ENCODE measurements at regions not wholly inside any gene's neighbourhood (a gene's known extent, or its start where the extent isn't known, plus 50 kb on each side); places are given as distances from the start of the nearest gene placed in this dataset.
"Not testable (repeated sequence)": the region's sequence is repeated elsewhere in the genome, so short reads cannot be mapped to it uniquely, and the experiment has no call there.

DNA sequence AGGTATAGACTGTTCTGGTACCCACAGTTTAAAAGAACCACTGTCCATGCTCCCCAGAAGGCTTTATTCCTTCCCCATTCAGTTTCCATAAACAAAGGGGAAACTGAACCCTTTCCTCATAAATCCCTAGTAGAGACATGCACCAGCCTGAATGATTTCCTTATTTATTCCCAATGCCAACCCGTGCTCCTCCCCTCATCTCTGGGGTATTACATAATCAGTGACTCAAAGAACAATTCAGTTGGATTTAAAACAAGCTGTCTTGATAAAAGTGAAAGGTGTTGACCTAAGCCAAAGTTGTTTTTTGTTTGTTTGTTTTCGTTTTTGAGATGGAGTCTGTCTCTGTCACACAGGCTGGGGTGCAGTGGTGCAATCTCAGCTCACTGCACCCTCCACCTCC, 418.5 kb upstream of the CNTNAP5 start:
- DNase-seq, result no peak

DNA sequence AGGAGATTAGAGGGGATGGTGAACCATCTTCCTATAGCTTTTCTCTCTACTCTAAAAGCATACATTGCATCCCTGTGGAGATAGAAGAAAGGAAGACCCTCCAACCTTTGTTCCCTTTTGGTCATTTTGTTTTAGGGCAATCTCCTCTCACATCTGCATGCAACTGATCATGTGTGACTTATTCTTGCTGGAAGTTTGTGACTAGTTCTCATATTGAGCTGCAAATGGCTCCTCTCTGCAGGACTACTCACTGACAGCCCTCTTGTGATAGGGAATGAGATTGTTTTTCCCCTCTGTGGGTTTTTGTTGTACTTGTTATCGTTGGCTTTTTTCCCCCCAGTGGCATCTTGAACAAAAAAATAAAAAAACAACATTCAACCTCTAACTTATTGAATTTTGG, 416.0 kb upstream of the CNTNAP5 start:
- no peak for DNase-seq

DNA sequence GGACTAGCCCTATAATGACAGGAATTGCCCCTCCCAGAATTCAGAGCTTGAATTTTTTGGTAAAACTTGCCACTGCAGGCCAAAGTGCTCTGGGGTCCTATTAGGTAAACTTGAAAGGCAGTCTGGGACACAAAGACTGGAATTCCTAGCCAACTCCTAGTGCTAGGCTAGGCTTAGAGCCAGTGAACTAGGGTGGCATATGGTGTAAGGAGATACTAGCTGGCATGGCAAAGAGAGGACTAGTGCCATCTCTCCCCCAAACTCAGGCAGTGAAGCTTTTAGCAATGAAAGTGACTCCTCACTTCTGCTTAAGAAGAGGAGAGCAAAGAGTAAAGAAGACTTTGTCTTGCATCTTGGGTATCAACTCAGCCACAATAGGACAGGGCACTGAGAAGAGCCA, 410.5 kb upstream of the CNTNAP5 start:
- DNase-seq, result no peak

DNA sequence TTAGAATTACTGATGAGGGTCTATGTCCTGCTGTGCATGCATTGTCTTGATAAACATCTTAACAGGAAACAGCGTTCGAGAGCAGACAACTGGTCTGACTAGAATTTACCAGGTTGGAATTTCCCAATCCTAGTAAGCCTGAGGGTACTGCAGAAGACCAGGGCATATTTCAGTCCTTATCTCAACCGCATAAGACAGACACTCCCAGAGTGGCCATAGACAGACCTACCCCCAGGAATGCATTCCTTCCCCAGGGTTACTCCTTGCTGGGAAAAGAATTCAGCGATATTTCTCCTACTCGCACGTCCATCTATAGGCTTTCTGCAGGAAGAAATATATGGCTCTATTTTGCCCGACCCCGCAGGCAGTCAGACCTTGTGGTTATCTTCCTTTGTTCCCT, 406.4 kb upstream of the CNTNAP5 start:
- not testable (repeated sequence) for DNase-seq

DNA sequence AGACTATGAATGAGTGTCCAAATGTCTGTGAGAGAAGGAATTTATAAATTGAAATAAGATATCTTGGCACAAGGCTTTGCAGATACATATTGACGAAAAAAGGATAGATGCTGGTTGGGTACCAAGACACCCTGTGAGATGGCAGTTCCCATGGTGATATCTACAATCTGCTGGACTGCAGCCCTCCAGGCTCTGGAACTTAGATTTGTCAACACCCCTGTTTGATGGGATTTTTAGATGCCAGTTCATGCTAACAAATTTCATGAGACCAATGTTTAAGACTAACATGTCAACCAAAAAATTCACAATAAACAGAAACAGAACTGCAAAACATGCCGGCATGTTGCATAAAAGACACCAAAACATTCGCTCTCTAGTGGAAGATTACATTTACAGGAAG, 400.3 kb upstream of the CNTNAP5 start:
- no peak for DNase-seq

DNA sequence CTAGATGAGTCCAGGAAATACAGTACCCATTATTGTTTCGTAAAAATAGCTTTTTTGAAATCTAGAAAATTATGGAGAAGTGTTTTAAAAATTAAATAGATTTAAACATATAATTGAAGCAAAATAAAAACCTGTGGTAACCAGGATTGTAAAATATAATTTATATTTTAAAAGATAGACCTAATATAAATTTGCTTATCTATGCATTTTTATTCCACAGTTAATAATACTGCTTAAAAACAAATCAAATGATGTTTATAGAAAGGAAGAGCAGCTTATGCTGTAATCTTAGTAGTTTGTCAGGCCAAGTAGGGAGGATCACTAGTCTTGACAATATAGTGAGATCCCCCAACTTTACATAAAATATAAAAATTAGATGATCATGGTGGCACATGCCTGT, 388.9 kb upstream of the CNTNAP5 start:
- DNase-seq, result no peak

DNA sequence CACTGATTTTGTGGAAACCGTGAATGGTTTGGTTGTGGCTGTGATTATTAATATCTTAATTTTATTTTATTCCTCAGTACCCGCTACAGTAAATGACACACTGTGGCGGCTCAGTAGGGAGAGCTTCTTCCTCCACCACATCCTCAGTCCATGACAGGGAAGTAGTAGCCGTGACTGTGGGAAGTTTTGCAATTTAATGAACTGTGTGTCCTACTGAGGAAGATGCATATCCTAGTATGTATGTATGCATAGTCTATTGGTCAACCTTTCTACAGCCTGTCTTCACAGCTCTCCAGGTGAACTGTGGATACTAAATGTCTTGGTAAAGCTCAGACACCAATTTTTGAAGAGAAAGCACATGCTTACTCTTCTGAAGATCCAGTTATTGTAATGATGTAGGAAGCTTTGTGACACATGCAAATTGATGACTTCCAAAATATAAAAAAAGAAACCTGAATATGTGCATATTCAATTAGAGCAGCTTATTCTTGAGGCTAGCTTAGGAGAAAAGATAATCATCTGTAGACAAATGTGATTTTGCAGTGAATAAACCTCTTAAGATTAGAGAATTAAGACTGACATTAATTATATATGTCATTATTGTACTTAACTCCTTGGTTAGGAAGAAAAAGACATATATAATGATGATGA, 384.3 kb upstream of the CNTNAP5 start:
- no peak for DNase-seq

DNA sequence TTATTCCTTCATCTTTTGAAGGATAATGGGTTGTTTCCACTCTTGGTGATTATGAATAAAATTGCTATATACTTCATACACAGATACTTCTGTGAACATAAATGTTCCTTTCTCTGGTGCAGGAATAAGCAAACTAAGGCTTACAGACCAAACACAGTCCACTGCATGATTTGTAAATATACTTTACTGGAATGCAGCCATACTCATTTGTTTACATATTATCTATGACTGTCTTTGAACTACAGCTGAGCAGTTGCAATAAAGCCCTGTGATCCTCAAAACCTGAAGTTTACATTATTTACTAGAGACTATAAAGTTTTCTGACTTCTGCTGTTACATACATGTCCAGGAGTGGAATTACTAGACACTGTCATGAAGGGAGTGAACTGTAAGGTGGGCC, 381.0 kb upstream of the CNTNAP5 start:
- no peak for DNase-seq

DNA sequence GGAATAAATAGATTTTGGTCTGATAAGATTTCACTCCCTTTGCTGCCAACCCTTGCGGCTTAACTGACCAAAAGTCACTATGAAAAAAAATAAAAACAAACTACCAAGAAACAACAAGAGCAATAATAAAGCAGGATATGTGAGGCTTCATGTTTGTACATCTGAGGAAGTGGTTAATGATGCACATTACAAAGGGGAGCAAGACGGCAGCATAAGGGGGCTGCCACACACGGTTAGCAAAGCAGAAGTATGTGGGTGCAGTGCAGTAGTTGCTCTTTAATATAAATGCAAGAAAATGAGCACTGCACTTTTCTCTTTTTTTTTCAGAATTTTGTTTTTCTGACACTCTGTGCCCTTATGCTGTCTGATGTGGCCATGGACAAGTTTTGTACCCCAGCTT, 377.1 kb upstream of the CNTNAP5 start:
- DNase-seq, result no peak

DNA sequence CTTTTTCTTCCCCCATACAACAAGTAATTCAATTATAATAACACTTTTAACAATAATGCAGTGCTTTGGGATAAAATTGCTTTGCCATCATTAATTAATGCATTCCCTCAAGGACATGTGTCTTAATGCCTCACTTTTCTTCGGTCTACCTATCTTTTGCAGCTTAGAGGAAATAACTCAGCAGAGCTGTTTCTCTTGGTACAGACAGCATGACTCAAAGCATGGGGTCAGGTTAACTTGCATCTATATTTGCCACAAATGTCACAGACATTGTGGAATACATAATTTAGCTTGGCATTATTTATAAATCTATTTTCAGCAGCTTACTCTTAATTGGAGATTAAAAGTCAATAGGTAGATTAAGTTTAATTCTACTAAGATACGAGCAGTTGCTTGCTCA, 376.1 kb upstream of the CNTNAP5 start:
- no peak for DNase-seq

DNA sequence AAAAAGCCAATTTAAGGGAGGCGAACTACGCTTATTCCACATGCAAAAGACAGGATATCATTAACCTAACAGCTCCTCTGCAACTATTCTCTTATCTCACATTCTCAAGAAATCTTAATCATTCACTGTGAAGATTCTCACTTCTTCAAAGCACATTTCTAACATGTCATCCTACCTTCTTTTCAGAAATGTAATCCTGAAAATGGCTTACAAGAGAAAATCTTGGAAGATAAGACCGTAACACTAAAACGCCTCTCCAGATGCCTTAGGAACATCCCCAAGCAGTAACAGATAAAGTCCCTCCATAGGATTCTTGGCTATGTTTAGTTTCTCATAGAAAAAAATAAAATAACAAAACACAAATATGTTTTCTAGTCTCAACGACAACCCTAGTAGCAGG, 373.9 kb upstream of the CNTNAP5 start:
- no peak for DNase-seq

DNA sequence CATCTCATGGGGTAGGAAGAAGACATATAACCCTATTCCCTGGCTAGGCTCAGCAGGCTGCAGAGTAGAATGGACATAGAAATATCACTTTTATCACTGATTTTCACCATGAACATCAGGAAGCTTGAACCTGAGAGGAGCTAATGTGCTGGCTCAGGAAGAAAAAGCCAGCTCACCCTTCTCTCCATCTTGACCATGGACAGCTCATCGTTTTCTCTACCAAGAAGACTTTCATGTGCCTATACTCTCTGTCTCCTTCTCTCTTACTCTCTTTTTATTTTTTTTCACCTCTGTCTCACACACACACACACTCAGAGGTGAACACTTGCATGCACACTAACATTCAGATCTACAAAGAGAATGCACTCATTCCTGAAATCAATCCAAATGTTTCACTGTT, 372.8 kb upstream of the CNTNAP5 start:
- DNase-seq, result no peak

DNA sequence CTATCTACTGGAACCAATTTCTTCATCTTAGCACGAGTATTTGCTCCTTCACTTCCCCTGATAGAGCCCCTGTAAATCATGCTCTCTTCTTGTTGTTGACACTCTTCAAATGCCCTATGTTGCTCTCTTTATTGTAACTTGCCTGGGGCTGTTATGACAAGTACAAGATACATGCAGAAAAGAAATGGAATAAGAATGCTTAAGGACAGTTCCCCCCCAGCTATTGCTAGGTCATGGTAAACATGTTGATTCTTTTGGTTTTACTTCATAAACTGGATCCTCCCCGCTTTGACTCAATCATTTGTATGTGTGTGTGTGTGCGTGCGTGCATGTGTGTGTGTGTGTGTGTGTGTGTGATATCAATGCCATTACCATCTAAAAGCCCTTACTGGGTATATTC, 368.5 kb upstream of the CNTNAP5 start:
- no peak for DNase-seq

DNA sequence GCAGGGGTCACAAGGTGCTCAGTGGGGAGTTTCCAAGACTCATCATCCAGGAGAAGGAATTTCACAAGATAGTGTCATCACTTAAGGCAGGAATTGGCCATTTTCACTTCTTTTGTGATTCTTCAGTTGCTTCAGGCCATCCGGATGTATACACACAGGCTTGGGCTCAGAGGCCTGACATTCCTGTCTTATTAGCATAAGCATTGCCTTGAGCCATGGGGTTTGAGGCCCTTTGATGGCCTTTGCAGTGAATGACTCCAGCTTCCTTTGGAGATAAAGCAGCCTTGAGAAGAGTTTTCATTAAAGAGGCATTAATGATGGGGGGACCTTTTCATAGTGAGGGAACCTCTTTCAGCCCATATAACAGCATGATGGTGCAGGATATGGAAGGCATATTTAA, 366.0 kb upstream of the CNTNAP5 start:
- DNase-seq, result no peak

DNA sequence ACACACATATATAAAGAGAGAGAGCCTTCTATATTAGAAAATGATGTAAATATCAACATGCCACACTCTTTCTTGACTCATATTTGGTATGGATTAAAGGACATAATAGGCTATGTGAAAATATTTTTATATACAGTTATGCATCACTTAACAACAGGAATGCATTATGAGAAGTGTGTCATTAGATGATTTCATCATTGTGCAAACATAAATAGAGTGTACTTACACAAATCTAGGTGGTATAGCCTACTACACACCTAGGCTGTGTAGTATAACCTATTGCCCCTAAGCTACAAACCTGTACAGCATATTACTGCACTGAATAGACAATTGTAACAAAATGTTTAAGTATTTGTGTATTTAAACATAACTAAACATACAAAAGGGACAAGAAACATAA, 354.8 kb upstream of the CNTNAP5 start:
- no peak for DNase-seq

DNA sequence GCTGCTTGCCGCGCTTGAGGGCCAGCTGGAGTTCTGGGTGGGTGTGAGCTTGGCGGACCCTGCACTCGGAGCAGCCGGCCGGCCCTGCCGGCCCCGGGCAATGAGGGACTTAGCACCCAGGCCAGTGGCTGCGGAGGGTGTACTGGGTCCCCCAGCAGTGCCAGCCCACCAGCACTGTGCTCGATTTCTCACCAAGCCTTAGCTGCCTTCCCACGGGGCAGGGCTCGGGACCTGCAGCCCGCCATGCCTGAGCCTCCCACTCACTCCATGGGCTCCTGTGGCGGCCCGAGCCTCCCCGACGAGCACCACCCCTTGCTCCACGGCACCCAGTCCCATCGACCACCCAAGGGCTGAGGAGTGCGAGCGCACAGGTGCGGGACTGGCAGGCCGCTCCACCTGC, 341.3 kb upstream of the CNTNAP5 start:
- not testable (repeated sequence) for DNase-seq

DNA sequence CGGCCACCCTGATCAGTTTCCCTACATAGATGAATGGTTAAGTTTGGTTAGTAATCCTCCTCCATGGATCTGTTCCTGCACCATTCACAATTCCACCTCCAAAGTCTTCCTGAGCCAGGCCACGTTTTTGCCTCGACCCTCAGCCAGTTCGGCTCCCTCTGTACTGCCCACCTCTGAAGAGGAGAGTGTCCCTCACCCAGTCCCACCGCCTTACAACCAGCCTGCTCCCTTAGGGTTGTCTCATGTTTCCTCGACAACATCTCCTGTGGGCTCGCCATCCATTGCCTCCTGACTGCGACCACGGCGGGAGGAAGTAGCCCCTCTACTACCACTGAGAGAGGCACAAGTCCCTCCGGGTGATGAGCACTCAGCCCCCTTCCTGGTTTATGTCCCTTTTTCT, 338.0 kb upstream of the CNTNAP5 start:
- no peak for DNase-seq

DNA sequence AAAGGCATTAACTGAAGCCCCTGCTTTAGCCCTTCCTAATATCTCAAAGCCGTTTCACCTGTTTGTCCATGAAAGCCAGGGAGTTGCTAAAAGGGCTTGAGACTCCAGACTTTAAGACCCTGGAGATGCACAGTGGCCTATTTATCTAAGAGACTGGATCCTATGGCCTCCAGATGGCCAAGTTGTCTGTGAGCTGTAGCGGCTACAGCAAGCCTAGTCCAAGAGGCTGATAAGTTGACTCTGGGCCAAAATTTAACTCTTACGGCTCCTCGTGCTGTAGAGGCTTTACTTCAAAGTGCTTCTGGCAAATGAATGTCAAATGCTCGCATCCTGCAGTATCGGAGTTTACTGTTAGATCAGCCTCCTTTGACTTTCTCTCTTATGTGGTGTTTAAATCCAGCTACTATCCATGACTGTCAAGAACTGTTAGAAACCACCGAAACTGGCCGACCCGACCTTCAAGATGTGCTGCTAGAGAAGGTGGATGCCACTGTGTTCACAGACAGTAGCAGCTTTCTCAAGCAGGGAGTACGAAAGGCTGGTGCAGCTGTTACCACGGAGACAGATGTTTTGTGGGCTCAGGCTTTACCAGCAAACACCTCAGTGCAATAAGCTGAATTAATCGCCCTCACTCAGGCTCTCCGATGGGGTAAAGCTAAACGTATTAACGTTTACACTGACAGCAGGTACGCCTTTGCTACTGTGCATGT, 336.7 kb upstream of the CNTNAP5 start:
- peak; percentile 11 to 15 for DNase-seq

DNA sequence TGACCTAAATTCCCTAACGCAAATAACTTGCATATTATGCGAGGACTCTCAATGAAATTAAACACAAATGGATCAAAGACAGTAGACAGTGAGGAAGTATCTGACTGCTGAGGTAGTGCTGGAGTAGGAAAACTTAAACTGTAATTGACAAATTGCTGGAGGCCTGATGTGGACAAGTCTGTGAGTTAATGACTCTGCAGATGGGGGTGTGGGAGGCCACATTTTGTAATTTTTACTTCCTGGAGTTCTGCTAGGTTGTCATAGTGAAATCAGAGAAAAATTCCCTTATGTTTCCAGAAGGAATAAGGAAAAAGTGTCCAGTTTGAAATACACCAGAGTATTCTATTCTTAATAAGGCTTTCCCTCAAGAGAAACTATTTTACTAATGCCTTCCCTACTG, 333.0 kb upstream of the CNTNAP5 start:
- DNase-seq, result no peak

DNA sequence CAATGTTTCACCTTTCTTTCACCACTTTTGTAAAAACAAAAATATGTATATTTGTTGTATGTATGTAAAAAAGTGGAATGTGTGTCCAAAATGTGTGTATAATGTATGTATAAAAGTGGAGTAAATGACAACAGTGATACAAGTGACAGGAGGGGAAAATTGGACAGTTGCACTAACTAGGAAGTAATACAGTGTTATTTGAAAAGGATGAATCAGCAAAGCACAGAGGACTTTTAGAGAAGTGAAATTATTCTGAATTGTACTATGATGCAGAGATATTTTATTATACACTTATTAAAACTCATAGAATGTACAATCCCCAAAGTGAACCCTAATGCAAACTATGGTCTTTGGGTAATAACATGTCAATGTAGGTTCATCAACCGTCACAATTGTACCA, 331.3 kb upstream of the CNTNAP5 start:
- no peak for DNase-seq

DNA sequence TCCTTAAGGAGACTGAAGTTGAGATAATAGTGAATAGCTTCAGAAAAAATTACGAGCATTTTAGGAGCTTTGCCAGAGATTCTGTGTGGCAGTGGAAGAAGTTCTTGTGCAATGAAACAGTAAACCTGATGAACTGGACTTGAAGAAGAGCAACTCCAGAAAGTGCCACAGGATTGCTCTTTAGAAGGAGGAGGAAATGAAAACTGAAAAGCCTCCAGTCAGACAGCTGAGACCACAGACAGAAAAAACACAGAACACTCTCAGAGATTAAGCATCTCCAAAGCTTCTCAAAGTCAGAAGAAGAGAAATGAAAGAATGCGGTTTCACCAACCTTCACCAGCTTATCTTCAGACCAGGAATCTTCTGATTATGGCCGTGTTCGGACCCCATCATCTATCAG, 329.7 kb upstream of the CNTNAP5 start:
- no peak for DNase-seq

DNA sequence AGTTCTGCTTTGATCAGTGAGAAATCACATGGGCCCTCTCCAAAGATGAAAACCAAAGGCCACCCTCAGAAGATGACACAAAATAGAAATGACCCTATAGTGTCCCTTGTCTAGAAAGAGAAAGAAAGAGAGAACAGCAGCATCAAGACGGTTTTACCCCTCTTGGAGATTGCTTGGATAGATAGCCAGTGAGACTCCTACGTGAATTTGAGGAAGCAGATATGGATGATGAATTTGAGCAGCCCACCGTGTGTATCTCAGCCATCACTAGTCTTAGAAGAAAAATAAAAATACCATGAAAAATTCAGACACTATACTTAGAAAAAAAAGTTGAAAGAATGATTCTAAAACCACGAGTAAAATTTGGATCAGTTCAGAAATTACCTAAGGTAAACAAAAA, 329.1 kb upstream of the CNTNAP5 start:
- DNase-seq, result no peak

DNA sequence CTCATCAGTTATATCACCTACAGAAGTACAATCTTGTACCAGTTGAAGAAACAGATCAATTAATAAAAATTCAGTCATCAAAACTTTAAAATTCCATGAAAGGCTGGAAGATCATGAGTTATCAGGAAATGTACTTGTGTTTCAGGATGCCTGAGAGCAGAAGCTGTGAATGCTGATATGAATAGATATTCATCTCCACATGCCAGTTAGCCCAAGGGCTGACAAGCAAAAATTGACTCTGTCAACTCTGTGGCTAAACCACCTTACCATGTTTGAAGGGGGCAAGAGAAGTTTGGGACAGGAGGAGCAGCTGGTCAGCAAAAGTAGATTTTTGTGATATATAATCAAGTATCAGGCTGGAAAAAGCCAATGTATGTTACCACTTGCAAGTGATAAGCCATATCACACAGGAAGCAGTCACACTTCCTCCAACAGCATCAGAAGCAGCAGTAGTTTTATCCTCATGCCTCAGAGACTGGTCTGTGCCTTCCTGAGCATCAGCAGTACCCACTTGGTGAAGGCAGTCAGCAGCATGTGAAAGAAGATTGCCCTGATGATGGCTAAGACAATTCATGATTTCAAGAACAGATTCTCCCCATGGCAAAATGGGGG, 328.2 kb upstream of the CNTNAP5 start:
- no peak for DNase-seq
